NCI-H2081 treated with DMSO at 0.1 percent for 48 hours (cell line): ENCODE measurements at regions not wholly inside any gene's neighbourhood (a gene's known extent, or its start where the extent isn't known, plus 50 kb on each side); places are given as distances from the start of the nearest gene placed in this dataset.

Experiments
- DNase-seq: peaks from one replicate; lab custom pipeline; 2025; lab: John Stamatoyannopoulos, UW

GRCh38 chr3:117254985-117255384, 545.4 kb downstream of the TUSC7 start:
- DNase-seq, result no peak

DNA sequence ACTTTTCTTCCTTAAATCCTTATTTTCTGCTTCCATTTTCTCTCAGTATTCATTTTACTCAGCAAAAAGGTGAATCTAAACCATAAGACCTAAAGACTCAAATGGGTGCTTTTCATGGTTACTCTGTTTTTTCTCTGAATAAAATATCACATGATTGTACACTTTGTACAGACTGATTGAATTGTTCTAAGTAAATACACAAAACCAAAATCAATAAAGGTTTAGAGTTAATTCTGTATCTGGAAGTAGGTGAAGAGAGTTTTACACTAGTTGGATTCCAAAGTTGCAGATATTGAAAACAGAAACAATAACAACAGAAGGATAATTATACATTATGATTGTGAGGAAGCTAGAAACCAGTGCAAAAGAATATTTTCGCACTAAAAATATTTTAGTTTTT, 546.2 kb downstream of the TUSC7 start:
- DNase-seq, result no peak

GRCh38 chr3:117261983-117262421, 552.4 kb downstream of the TUSC7 start:
- DNase-seq, result no peak

- no peak for DNase-seq
Measured at GRCh38 chr3:117263270-117263669, 553.7 kb downstream of the TUSC7 start.

GRCh38 chr3:117263745-117264144, 554.2 kb downstream of the TUSC7 start:
- DNase-seq, result no peak

GRCh38 chr3:117264204-117264994, 554.8 kb downstream of the TUSC7 start:
- DNase-seq, result no peak

GRCh38 chr3:117266806-117267205, 557.2 kb downstream of the TUSC7 start:
- DNase-seq, result no peak

GRCh38 chr3:117268318-117268717, 558.7 kb downstream of the TUSC7 start:
- DNase-seq, result no peak

DNA sequence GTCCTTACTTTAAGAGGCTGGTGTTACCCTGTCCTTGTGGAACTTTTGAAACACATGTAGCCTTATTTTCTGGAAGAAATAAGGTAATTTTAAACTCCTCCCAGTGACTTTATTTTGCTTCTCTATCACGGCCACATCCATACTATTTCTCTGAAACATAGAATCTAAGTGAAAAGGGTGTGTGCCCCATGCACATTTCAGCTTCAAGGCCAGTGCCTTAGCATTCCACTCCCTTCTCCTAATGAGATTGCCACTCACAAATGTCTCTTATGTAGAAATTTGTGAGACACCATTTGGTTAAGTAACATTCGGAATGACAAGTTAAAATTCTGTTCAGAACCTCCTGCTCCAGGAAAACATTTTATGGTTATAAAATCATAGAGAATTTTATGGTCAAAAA, 562.7 kb downstream of the TUSC7 start:
- DNase-seq, result no peak

GRCh38 chr3:117272876-117273523, 563.4 kb downstream of the TUSC7 start:
- DNase-seq, result no peak

DNA sequence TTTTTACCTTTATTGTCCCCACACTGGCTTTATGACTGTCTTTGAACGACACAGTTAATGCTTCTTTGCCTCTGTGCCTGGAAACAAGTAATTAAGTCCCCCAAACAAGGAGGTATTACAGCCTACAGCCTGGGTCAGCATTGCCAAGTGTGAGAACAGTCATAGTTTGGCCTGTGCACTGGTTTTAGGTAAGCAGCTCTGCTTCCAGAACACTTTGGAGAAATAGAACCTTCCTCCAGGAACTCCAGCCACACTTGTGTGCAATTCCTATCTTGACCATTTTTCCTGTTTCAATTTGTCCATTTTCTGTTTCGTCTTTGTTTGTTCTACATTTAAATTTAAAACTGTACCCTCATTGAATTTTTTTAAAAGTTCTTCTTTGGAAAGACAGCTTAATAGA, 568.2 kb downstream of the TUSC7 start:
- no peak for DNase-seq

DNA sequence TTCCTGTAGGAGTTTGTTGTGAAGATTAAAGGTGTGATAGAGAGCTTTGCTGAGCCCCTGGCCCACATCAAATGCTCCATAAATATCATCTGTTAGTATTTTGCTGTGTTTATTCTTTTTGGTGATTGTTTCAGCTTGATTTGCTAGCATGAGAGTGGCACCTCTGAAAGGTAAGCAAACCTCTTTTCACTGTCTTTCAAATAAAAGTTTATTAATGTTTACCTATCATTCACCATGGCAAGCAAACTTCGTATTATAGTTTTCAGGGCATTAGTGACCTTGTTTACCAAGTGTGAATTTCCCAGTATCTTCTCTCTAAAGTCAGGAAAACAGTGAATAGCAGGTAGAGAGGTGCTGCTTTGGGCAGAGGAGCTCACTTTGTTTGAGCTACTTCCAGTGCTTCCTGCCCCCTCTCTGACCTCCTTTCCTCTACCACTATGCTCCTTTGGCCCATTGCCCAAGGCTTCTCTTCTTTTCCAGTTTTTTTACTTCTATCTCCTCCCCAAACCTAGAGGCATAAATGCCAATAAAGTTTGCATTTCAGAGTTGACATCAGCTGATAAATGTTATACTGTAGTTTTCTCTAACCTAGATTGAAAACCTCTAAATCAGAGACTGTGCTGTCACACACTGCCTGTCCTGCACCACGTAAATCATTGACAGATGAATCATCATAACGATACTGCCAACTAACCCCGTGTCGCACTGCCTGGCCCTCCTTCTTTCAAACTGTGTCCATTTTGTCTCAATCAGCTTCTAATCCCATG, 569.0 kb downstream of the TUSC7 start:
- DNase-seq, result no peak

DNA sequence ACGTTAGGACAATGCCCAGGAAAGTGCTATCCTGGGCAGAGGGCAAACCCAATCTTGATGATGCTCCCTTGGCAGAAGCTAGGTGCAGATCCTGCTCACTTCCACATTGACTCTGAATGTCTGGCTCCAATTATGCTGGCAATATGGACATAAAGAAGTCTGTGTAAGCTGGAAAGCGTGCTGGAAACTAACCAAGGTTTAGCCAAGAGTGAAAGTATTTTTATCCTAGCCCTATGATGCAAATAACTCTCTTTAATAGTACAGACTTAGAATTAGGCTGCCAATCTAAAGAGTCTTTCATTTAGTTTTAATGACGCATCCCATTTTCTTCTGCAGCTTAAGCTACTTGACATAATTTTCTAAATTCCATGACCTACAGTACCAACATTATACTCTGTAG, 571.8 kb downstream of the TUSC7 start:
- no peak for DNase-seq

DNA sequence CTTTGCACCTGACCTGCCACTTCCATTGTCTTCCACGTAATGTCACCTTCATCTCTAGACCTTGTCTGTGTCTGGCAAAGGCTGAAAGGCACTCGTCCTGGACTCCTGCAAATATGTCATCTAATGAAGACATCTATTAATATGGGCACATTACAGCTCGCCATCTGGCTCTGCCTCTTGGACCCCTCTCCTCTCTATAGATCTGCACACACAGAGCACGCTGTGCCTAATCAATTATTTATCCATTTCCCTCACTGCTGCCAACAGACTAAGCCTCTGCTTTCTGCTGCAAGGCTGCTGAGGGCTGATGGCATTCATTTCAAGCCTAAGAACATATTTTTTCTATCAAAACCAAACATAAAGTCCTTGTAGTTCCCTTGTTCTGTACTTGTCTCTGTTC, 573.0 kb downstream of the TUSC7 start:
- no peak for DNase-seq

GRCh38 chr3:117285737-117286136, 576.2 kb downstream of the TUSC7 start:
- DNase-seq, result no peak

DNA sequence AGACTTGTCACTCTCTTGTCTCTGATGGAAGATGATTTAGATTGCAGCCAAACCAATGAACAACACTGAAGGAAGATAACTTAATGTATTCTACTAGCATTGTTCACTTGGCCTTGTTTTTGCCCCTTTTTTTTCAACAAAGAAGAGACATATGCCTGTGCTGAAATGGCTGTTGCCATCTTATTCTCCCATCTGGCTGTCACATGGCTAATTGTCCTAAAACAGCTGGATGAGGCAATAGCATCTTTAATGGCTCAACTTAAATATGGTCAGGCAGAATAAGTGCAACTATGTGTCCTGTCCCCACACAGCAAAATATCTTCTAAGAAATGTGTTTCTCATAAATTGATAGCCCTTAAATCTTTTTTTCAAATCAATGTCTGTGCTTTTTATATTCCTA, 576.9 kb downstream of the TUSC7 start:
- no peak for DNase-seq

DNA sequence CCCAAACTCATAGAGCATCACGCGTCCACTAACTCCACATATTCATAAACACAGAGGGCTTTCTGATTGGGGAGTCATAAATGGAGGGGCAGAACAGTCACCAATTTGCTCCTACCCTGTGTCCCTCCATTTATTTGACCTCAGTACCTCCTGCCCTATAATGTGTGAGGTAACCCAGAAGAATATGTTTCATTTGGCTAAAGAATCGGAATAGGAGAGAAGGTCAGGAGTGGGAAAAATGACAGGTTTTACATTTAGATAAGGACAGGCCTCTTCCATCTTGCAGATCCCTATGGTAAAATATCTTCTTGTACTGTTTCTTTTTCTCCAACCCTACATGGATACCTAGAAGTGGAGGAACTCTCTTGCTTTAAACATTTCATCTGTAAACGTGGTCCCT, 578.0 kb downstream of the TUSC7 start:
- no peak for DNase-seq

DNA sequence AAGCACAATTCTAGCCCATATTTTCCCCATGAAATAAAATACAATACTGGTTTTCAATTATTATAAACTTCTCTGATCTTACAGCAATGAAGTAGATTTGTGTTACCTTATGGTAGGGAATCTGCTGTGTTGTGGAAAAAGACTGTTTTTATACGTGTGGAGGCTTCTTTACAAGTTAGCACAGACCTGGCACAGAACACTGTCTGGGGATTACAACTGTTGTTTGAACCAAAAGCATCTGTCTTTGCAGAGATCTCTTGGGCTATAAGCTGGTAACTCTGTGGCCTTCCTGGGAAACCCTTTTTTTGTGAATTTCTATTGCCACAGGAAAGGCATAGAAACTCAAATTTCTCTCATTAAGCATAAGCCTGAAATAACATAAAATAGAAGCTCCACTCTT, 581.9 kb downstream of the TUSC7 start:
- no peak for DNase-seq

DNA sequence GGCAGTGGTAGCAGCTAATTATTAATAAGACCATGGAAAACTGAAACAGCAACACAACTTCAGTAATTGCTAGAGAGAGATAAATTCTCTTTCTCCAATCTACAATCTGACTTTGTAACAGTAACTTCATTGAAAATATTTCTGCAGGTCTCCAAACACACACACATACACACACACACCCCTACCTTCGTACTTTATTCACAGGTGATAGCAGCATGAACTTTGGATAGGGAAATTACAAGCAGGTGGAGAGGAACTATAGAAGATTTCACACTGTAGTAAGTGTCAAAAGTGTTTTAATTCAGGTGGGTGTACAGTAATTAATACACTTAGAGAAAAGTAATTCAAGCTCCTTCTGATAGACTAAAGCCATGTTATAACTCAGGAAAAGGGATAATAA, 587.5 kb downstream of the TUSC7 start:
- DNase-seq, result no peak

- DNase-seq, result no peak
Measured at GRCh38 chr3:117297541-117297940, 588.0 kb downstream of the TUSC7 start.

GRCh38 chr3:117298273-117298672, 588.7 kb downstream of the TUSC7 start:
- DNase-seq, result no peak

DNA sequence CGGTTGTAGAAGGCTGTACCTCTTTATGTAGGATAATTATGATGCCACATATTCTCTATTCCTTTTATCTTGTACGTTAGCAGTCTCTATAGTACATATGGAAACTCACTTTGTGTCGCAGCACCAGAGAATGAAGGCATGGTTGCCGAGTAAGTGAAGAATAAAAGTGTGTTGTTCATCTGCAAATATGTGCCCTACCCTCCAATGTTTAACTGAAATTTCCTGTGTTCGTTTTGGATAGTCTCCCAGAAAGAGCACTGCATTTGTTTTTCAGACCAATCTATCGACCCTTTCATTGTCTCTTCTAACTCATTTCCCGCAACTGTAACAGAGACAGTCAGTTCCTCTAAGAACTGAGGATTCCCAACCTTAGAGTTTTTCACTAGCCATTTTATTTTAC, 592.8 kb downstream of the TUSC7 start:
- no peak for DNase-seq

- no peak for DNase-seq
Measured at GRCh38 chr3:117303443-117303842, 593.9 kb downstream of the TUSC7 start.
